ENCODE measurements at regions not wholly inside any gene's neighbourhood (a gene's known extent, or its start where the extent isn't known, plus 50 kb on each side); places are given as distances from the start of the nearest gene placed in this dataset.

DNA sequence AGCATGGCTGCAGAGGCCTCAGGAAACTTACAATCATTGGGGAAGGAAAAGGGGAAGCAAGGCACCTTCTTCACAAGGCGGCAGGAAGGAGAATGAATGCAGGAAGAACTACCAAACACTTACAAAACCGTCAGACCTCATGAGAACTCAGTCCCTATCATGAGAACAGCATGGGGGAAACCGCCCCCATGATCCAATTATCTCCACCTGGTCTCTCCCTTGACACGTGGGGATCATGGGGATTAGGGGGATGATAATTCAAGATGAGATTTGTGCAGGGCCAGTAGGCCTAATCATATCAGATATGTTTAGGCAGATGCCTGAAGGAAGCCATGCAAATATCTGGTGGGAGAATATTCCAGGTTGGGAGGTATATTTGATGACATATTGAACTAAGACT, 1176.4 kb upstream of the CDH18 start:
- no peaks in the 10 kb centered on the region for H3K9me3 Mint-ChIP-seq
- no peak overlapping the region for H2AFZ ChIP-seq (replicated peaks)
- no peaks in the 10 kb centered on the region for H3K4me1 ChIP-seq
- H3K4me1 Mint-ChIP-seq = no peaks in the 10 kb centered on the region
- no peak overlapping the region for H3K4me3 Mint-ChIP-seq
- no peak for TF ChIP-seq EZH2phosphoT487 (IDR thresholded peaks at IDR 0.05)
- TF ChIP-seq, protein P1, sequence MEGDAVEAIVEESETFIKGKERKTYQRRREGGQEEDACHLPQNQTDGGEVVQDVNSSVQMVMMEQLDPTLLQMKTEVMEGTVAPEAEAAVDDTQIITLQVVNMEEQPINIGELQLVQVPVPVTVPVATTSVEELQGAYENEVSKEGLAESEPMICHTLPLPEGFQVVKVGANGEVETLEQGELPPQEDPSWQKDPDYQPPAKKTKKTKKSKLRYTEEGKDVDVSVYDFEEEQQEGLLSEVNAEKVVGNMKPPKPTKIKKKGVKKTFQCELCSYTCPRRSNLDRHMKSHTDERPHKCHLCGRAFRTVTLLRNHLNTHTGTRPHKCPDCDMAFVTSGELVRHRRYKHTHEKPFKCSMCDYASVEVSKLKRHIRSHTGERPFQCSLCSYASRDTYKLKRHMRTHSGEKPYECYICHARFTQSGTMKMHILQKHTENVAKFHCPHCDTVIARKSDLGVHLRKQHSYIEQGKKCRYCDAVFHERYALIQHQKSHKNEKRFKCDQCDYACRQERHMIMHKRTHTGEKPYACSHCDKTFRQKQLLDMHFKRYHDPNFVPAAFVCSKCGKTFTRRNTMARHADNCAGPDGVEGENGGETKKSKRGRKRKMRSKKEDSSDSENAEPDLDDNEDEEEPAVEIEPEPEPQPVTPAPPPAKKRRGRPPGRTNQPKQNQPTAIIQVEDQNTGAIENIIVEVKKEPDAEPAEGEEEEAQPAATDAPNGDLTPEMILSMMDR (IDR thresholded peaks at IDR 0.05) = no peak
- TF ChIP-seq EZH2 (IDR thresholded peaks at IDR 0.05) = no peak
- H3K36me3 Mint-ChIP-seq = no peaks in the 10 kb centered on the region
- H3K4me3 ChIP-seq = no peak overlapping the region
- no peaks in the 10 kb centered on the region for H3F3A ChIP-seq (ENCODE audit: low read depth)
- H3K27ac Mint-ChIP-seq = no peak overlapping the region
- H3K36me3 ChIP-seq = no peaks in the 10 kb centered on the region
- H3K27me3 Mint-ChIP-seq (ENCODE audit: insufficient read depth, low read depth) = no peaks in the 10 kb centered on the region
- H3K27ac ChIP-seq = no peak overlapping the region
- no peaks in the 10 kb centered on the region for H4K20me1 ChIP-seq (ENCODE audit: low read depth)
- no peaks in the 10 kb centered on the region for H3K9me3 ChIP-seq (ENCODE audit: low read depth)
- H3K79me2 ChIP-seq (ENCODE audit: low read depth) = no peaks in the 10 kb centered on the region
- no peak overlapping the region for H3K9ac ChIP-seq
- DNase-seq (ENCODE audit: low spot score) = no peak
- no peaks in the 10 kb centered on the region for H3K27me3 ChIP-seq
- no peak overlapping the region for H3K4me2 ChIP-seq

DNA sequence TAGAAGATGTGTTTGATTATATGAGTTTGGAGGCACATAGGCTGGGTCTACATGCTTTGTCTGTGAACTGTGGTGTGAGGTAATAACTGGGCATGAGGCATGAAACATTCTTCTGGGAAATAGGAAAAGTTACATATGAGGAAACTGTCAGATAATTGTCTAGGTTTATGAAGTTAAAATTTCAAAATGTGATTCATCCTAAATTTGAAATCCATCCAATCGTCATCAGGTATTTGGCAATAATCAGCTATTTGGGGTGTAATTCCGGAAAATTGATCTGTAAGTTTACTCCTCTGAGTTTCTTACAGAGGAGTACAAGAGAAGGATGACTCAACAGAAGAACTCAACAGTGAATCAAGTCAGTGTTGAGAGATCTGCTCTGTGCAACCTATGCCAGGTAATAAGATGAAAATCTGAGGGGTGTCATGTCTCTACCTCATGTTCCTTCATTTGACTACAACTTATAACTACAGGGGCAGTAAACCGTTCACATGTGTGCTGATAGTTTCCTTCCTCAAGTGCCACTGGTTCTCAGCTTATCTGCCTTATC, 1171.6 kb upstream of the CDH18 start:
- Histone ChIP-seq H3K36me3 (no peaks in the 10 kb centered on the region), H3K4me2 (no peak overlapping the region), H3K79me2 (ENCODE audit: low read depth) (no peaks in the 10 kb centered on the region), H3F3A (ENCODE audit: low read depth) (no peaks in the 10 kb centered on the region), H3K9ac (no peak overlapping the region), H3K27me3 (no peaks in the 10 kb centered on the region), H4K20me1 (ENCODE audit: low read depth) (no peaks in the 10 kb centered on the region), H3K9me3 (ENCODE audit: low read depth) (no peaks in the 10 kb centered on the region), H3K27ac (no peak overlapping the region), H3K4me1 (no peaks in the 10 kb centered on the region), H2AFZ (replicated peaks) (no peak overlapping the region), H3K4me3 (no peak overlapping the region)
- DNase-seq (ENCODE audit: low spot score) = no peak
- H3K9me3 Mint-ChIP-seq = no peaks in the 10 kb centered on the region
- H3K27ac Mint-ChIP-seq = no peak overlapping the region
- TF ChIP-seq EZH2phosphoT487 (IDR thresholded peaks at IDR 0.05) (no peak), EZH2 (IDR thresholded peaks at IDR 0.05) (no peak)
- TF ChIP-seq, protein P1 (IDR thresholded peaks at IDR 0.05) = no peak
- no peaks in the 10 kb centered on the region for H3K27me3 Mint-ChIP-seq (ENCODE audit: insufficient read depth, low read depth)
- H3K4me3 Mint-ChIP-seq = no peak overlapping the region
- H3K36me3 Mint-ChIP-seq = no peaks in the 10 kb centered on the region
- H3K4me1 Mint-ChIP-seq = no peaks in the 10 kb centered on the region

DNA sequence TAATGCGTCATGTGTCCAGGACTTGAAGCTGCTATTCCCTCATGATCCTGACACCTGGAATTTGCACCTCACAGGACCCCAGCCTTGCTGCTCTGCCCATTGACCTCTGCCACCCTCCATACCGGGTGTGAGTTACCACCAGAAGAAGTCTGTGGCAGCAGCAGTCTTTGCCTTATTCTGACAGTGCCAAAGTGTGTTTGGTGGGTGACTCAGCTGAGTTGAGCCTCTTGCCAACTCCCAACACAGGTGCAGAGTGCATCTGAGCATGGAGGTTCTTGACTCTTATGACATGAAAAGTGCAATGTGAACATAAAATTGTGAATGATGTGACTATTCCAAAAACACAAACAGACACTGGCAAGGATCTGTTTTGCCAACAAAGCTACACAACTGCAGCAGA, 1166.5 kb upstream of the CDH18 start:
- no peak for DNase-seq (ENCODE audit: low spot score)
- no peaks in the 10 kb centered on the region for H3K79me2 ChIP-seq (ENCODE audit: low read depth)
- TF ChIP-seq, protein P1 (IDR thresholded peaks at IDR 0.05) = no peak
- no peak for TF ChIP-seq EZH2phosphoT487 (IDR thresholded peaks at IDR 0.05)
- no peak for TF ChIP-seq EZH2 (IDR thresholded peaks at IDR 0.05)
- Mint-ChIP-seq H3K9me3 (no peaks in the 10 kb centered on the region), H3K27ac (no peak overlapping the region), H3K4me3 (no peak overlapping the region), H3K4me1 (peaks cover 4% of the 10 kb centered on the region), H3K36me3 (no peaks in the 10 kb centered on the region), H3K27me3 (ENCODE audit: insufficient read depth, low read depth) (no peaks in the 10 kb centered on the region)
- no peak overlapping the region for H3K9ac ChIP-seq
- H2AFZ ChIP-seq (replicated peaks) = no peak overlapping the region
- H3K4me3 ChIP-seq = no peak overlapping the region
- H3K27ac ChIP-seq = no peak overlapping the region
- H3K4me1 ChIP-seq = no peaks in the 10 kb centered on the region
- H3K27me3 ChIP-seq = no peaks in the 10 kb centered on the region
- H3K9me3 ChIP-seq (ENCODE audit: low read depth) = no peaks in the 10 kb centered on the region
- no peaks in the 10 kb centered on the region for H3F3A ChIP-seq (ENCODE audit: low read depth)
- no peaks in the 10 kb centered on the region for H4K20me1 ChIP-seq (ENCODE audit: low read depth)
- no peak overlapping the region for H3K4me2 ChIP-seq
- no peaks in the 10 kb centered on the region for H3K36me3 ChIP-seq

Data from neural progenitor cell (in vitro differentiated cells).